ENCODE measurements at regions not wholly inside any gene's neighbourhood (a gene's known extent, or its start where the extent isn't known, plus 50 kb on each side); places are given as distances from the start of the nearest gene placed in this dataset.

- Histone ChIP-seq H3K4me3 (no peak overlapping the region), H3K27ac (no peak overlapping the region)
Measured at GRCh38 chr4:119765951-119766350, 137.3 kb upstream of the PDE5A start.

- H3K4me3 ChIP-seq, result no peak overlapping the region
- no peak overlapping the region for H3K27ac ChIP-seq
Measured at GRCh38 chr4:119765469-119765868, 136.9 kb upstream of the PDE5A start.

GRCh38 chr4:119763386-119763785, 134.8 kb upstream of the PDE5A start:
- H3K27ac ChIP-seq, result no peak overlapping the region
- no peak overlapping the region for H3K4me3 ChIP-seq

- Histone ChIP-seq H3K27ac (no peak overlapping the region), H3K4me3 (no peak overlapping the region)
Measured at GRCh38 chr4:119755599-119755998, 127.0 kb upstream of the PDE5A start.

- no peak overlapping the region for H3K4me3 ChIP-seq
Measured at GRCh38 chr4:119752936-119753335, 124.3 kb upstream of the PDE5A start.

GRCh38 chr4:119750771-119751170, 122.2 kb upstream of the PDE5A start:
- H3K27ac ChIP-seq, result no peak overlapping the region

More at GRCh38 chr4:119752936-119753335, 124.3 kb upstream of the PDE5A start:
- no peak overlapping the region for H3K27ac ChIP-seq

GRCh38 chr4:119750048-119750447, 121.4 kb upstream of the PDE5A start:
- no peak overlapping the region for H3K27ac ChIP-seq
- H3K4me3 ChIP-seq, result no peak overlapping the region

More at GRCh38 chr4:119750771-119751170, 122.2 kb upstream of the PDE5A start:
- H3K4me3 ChIP-seq, result no peak overlapping the region

- H3K4me3 ChIP-seq, result no peak overlapping the region
- H3K27ac ChIP-seq, result no peak overlapping the region
Measured at GRCh38 chr4:119748853-119749252, 120.2 kb upstream of the PDE5A start.

- Histone ChIP-seq H3K27ac (no peak overlapping the region), H3K4me3 (no peak overlapping the region)
Measured at GRCh38 chr4:119746951-119747350, 118.3 kb upstream of the PDE5A start.

GRCh38 chr4:119745351-119745750, 116.7 kb upstream of the PDE5A start:
- Histone ChIP-seq H3K27ac (no peak overlapping the region), H3K4me3 (no peak overlapping the region)

GRCh38 chr4:119744580-119744979, 116.0 kb upstream of the PDE5A start:
- no peak overlapping the region for H3K27ac ChIP-seq

GRCh38 chr4:119743644-119744043, 115.0 kb upstream of the PDE5A start:
- H3K4me3 ChIP-seq, result no peak overlapping the region
- no peak overlapping the region for H3K27ac ChIP-seq

More at GRCh38 chr4:119744580-119744979, 116.0 kb upstream of the PDE5A start:
- no peak overlapping the region for H3K4me3 ChIP-seq

- no peak overlapping the region for H3K4me3 ChIP-seq
- no peak overlapping the region for H3K27ac ChIP-seq
Measured at GRCh38 chr4:119739796-119740195, 111.2 kb upstream of the PDE5A start.

- H3K4me3 ChIP-seq, result no peak overlapping the region
- no peak overlapping the region for H3K27ac ChIP-seq
Measured at GRCh38 chr4:119738901-119739300, 110.3 kb upstream of the PDE5A start.

- Histone ChIP-seq H3K4me3 (no peak overlapping the region), H3K27ac (no peak overlapping the region)
Measured at GRCh38 chr4:119736559-119736958, 108.0 kb upstream of the PDE5A start.

- Histone ChIP-seq H3K4me3 (no peak overlapping the region), H3K27ac (no peak overlapping the region)
Measured at GRCh38 chr4:119735165-119735651, 106.6 kb upstream of the PDE5A start.

GRCh38 chr4:119733431-119733830, 104.8 kb upstream of the PDE5A start:
- Histone ChIP-seq H3K27ac (no peak overlapping the region), H3K4me3 (no peak overlapping the region)

GRCh38 chr4:119731778-119732177, 103.2 kb upstream of the PDE5A start:
- no peak overlapping the region for H3K27ac ChIP-seq
- H3K4me3 ChIP-seq, result no peak overlapping the region

- H3K27ac ChIP-seq, result no peak overlapping the region
Measured at GRCh38 chr4:119731146-119731742, 102.6 kb upstream of the PDE5A start.

GRCh38 chr4:119730671-119730950, 102.0 kb upstream of the PDE5A start:
- Histone ChIP-seq H3K4me3 (no peak overlapping the region), H3K27ac (no peak overlapping the region)

More at GRCh38 chr4:119731146-119731742, 102.6 kb upstream of the PDE5A start:
- H3K4me3 ChIP-seq, result no peak overlapping the region

GRCh38 chr4:119729835-119730670, 101.4 kb upstream of the PDE5A start:
- Histone ChIP-seq H3K4me3 (no peak overlapping the region), H3K27ac (no peak overlapping the region)
